Smooth muscle cell (in vitro differentiated cells): ENCODE measurements at regions not wholly inside any gene's neighbourhood (a gene's known extent, or its start where the extent isn't known, plus 50 kb on each side); places are given as distances from the start of the nearest gene placed in this dataset.

Experiments
- DNase-seq: peaks from one replicate; lab custom pipeline; 2025; ENCODE audit not compliant: unreplicated experiment; lab: John Stamatoyannopoulos, UW
- H2AFZ ChIP-seq: fragments of 200-600 bp; sonication (generic); 2 replicates; pipeline ENCODE4 v1.6.0; 2016; ENCODE audit warnings: antibody characterized with exemption, low read depth, mild to moderate bottlenecking
- H3F3A ChIP-seq: fragments of 200-600 bp; sonication (generic); 2 replicates; pipeline ENCODE4 v1.6.0; 2017; ENCODE audit warnings: antibody characterized with exemption, low read depth
- H3K27ac ChIP-seq: fragments of 200-600 bp; sonication (generic); 2 replicates; pipeline ENCODE4 v1.5.1; 2016; ENCODE audit warnings: low read depth, mild to moderate bottlenecking
- H3K27me3 ChIP-seq: fragments of 200-600 bp; sonication (generic); 2 replicates; pipeline ENCODE4 v1.6.1; 2016; ENCODE audit warnings: low read depth, mild to moderate bottlenecking
- H3K36me3 ChIP-seq: fragments of 200-600 bp; sonication (generic); 2 replicates; pipeline ENCODE4 v1.5.1; 2016; ENCODE audit warnings: low read depth
- H3K4me1 ChIP-seq: fragments of 200-600 bp; sonication (generic); 2 replicates; pipeline ENCODE4 v1.5.1; 2016; ENCODE audit warnings: low read depth
- H3K4me2 ChIP-seq: fragments of 200-600 bp; sonication (generic); 2 replicates; pipeline ENCODE4 v1.6.0; 2016; ENCODE audit warnings: mild to moderate bottlenecking
- H3K4me3 ChIP-seq: fragments of 200-600 bp; sonication (generic); 2 replicates; pipeline ENCODE4 v1.5.1; 2016; ENCODE audit warnings: mild to moderate bottlenecking
- H3K79me2 ChIP-seq: fragments of 200-600 bp; sonication (generic); 2 replicates; pipeline ENCODE4 v1.6.0; 2016; ENCODE audit warnings: low read depth, mild to moderate bottlenecking
- H3K9ac ChIP-seq: fragments of 200-600 bp; sonication (generic); 2 replicates; pipeline ENCODE4 v1.6.0; 2016; ENCODE audit warnings: low read depth
- H3K9me3 ChIP-seq: fragments of 200-600 bp; sonication (generic); replicated peaks from 2 replicates; pipeline ENCODE4 v1.5.1; 2016; ENCODE audit warnings: low read depth
- H4K20me1 ChIP-seq: fragments of 200-600 bp; sonication (generic); 2 replicates; pipeline ENCODE4 v1.6.0; 2016; ENCODE audit warnings: low read depth
- WGBS: methylation state at CpG from one replicate; pipeline ENCODE4 v1.1.7; 2016; ENCODE audit warnings: low lambda C conversion rate; 5-methylcytosine and 5-hydroxymethylcytosine counted together
- TF ChIP-seq, protein P1 (sequence below): fragments of 200-600 bp; sonication (generic); IDR thresholded peaks from 2 replicates; pipeline ENCODE4 v1.5.1; 2017; ENCODE audit warnings: borderline replicate concordance, mild to moderate bottlenecking, antibody characterized with exemption; ENCODE audit not compliant: insufficient read depth, poor library complexity, severe bottlenecking

DNA sequence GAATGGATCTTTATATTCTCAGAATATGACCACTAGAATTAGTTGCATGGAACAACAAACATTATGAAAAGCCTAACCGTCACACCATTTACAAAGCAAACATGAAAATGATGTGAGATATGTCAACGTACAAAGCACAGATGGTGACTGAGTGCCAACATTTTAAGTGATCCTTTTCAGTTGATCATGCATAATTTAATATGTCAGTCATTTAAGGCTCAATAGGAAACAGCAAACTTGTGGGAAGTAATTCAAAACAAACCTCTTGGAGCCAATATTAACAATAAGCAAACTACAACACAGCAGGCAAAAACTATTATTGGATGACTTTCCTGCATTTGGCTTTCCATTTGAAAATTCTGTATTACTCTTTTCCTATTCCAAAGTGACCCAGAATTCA is 277.6 kb downstream of the SLITRK6 start:
- TF ChIP-seq, protein P1, sequence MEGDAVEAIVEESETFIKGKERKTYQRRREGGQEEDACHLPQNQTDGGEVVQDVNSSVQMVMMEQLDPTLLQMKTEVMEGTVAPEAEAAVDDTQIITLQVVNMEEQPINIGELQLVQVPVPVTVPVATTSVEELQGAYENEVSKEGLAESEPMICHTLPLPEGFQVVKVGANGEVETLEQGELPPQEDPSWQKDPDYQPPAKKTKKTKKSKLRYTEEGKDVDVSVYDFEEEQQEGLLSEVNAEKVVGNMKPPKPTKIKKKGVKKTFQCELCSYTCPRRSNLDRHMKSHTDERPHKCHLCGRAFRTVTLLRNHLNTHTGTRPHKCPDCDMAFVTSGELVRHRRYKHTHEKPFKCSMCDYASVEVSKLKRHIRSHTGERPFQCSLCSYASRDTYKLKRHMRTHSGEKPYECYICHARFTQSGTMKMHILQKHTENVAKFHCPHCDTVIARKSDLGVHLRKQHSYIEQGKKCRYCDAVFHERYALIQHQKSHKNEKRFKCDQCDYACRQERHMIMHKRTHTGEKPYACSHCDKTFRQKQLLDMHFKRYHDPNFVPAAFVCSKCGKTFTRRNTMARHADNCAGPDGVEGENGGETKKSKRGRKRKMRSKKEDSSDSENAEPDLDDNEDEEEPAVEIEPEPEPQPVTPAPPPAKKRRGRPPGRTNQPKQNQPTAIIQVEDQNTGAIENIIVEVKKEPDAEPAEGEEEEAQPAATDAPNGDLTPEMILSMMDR, result no peak
- H3F3A ChIP-seq, result no peaks in the 10 kb centered on the region
- H3K4me3 ChIP-seq, result no peak overlapping the region
- H3K9me3 ChIP-seq, result no peaks in the 10 kb centered on the region
- H3K9ac ChIP-seq, result no peak overlapping the region
- H2AFZ ChIP-seq, result no peak overlapping the region
- H3K4me2 ChIP-seq, result no peak overlapping the region
- H3K79me2 ChIP-seq, result no peaks in the 10 kb centered on the region
- 88% methylated on average over 2 of the region's 2 CpGs for WGBS
- no peaks in the 10 kb centered on the region for H3K4me1 ChIP-seq
- H3K27me3 ChIP-seq, result no peaks in the 10 kb centered on the region
- H4K20me1 ChIP-seq, result no peaks in the 10 kb centered on the region
- DNase-seq, result no peak
- no peak overlapping the region for H3K27ac ChIP-seq
- H3K36me3 ChIP-seq, result no peaks in the 10 kb centered on the region

DNA sequence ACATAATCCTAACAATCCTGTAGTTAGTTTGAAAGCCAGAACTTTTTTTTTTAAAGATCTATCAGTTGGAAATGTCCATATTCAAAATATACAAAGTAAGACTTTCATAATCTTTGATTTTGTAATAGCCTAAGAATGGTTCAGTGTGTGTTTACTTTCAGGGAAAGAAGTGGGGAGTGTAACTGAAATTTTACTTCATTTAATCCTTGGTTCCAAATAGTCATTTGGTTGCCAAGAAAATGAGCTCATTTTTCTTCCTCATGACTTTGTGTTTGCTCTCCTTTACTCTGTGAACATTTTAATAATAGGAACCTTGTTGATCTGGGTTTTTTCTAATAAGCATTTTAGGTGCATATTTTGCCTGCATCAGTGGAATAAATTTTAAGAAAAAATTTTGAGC is 278.8 kb downstream of the SLITRK6 start:
- Histone ChIP-seq H3K4me2 (no peak overlapping the region), H3K4me1 (no peaks in the 10 kb centered on the region), H3K9me3 (no peaks in the 10 kb centered on the region), H3K27ac (no peak overlapping the region), H3K27me3 (no peaks in the 10 kb centered on the region), H4K20me1 (no peaks in the 10 kb centered on the region), H2AFZ (peak overlapping the region; percentile 61), H3F3A (no peaks in the 10 kb centered on the region), H3K4me3 (no peak overlapping the region), H3K79me2 (no peaks in the 10 kb centered on the region), H3K9ac (no peak overlapping the region), H3K36me3 (no peaks in the 10 kb centered on the region)
- no peak for DNase-seq
- TF ChIP-seq, protein P1, result no peak

DNA sequence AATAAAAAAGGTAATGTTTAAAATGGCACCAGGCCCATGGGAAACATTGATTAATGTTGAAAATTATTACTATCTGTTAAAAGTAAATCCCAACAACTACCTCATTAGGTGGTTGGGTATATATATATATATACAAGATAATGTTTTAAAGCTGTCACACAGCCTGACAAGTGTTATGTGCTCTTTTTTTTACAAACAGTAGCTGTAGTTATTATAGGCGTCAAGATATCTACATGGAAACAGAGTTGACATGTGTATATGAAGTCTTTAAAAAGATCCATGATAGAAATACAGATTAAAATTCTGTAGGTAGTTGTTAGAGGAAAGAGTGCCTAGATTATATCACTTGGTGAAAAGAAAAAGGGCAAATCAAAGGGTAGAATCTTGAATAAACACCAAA is 279.9 kb downstream of the SLITRK6 start:
- Histone ChIP-seq H3K9me3 (no peaks in the 10 kb centered on the region), H3K4me3 (no peak overlapping the region), H3F3A (no peaks in the 10 kb centered on the region), H3K27ac (no peak overlapping the region), H4K20me1 (no peaks in the 10 kb centered on the region), H3K9ac (no peak overlapping the region), H2AFZ (no peak overlapping the region), H3K27me3 (no peaks in the 10 kb centered on the region), H3K36me3 (no peaks in the 10 kb centered on the region), H3K4me2 (no peak overlapping the region), H3K4me1 (no peaks in the 10 kb centered on the region), H3K79me2 (no peaks in the 10 kb centered on the region)
- no peak for DNase-seq
- TF ChIP-seq, protein P1, result no peak
- WGBS, result 51% methylated on average over 1 of the region's 1 CpG

DNA sequence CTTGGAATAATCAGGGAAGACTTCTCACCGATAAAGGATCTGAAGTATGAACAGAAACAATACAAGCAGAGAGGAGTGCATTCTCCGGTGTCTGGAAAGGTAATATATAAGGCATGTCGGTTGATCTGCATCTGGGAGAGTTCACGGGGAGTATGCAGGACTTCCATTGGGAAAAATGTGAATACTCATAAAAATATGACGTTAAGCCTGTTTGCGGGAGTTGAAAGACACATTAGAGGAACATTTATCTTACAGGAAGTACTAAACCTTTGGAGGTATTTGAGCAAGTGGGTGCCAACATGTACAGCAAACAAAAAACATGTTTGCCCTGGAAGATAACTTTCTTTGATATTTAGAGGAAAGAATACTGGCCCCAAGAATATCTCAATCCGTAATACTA is 286.8 kb downstream of the SLITRK6 start:
- H3K27ac ChIP-seq, result peak overlapping the region; percentile 8
- 63% methylated on average over 7 of the region's 7 CpGs for WGBS
- no peaks in the 10 kb centered on the region for H4K20me1 ChIP-seq

More for the DNA sequence above, 286.8 kb downstream of the SLITRK6 start:
- Histone ChIP-seq H3K9ac (no peak overlapping the region), H3K9me3 (no peaks in the 10 kb centered on the region), H3K27me3 (no peaks in the 10 kb centered on the region), H3K4me3 (no peak overlapping the region), H3K4me2 (no peak overlapping the region), H3K36me3 (no peaks in the 10 kb centered on the region), H3K79me2 (no peaks in the 10 kb centered on the region), H3F3A (no peaks in the 10 kb centered on the region), H2AFZ (peak overlapping the region; percentile 51), H3K4me1 (peaks cover 3% of the 10 kb centered on the region)
- DNase-seq, result no peak
- TF ChIP-seq, protein P1, result no peak
